Psoas muscle (tissue), 7 donors: ENCODE measurements at regions not wholly inside any gene's neighbourhood (a gene's known extent, or its start where the extent isn't known, plus 50 kb on each side); places are given as distances from the start of the nearest gene placed in this dataset.

Source experiments
- ATAC-seq, 4 donors: fragments of 200-7000 bp; cut with Tn5 transposase; one replicate each; pipeline ENCODE4 v1.9.1; 2020; ENCODE audit warnings: moderate library complexity in 3 of 4, mild to moderate bottlenecking in 2 of 4
- DNase-seq, 2 donors: peaks; one replicate each; pipeline ENCODE4 v3.0.0-alpha.2; 2020
- H3K27ac ChIP-seq: fragments of 200-600 bp; one replicate; pipeline ENCODE4 v1.8.0; 2022
- H3K27me3 ChIP-seq, 3 donors: fragments of 200-600 bp in 1 of 3; one replicate each; pipeline versions ENCODE4 v1.6.1 to v1.8.0; 2013 to 2022; ENCODE audit warnings: low read length in 2 of 3, mild to moderate bottlenecking in 2 of 3, moderate library complexity in 1 of 3; ENCODE audit not compliant: insufficient read depth in 3 of 3
- H3K36me3 ChIP-seq, 2 donors: fragments of 200-600 bp in 1 of 2; one replicate each; pipeline versions ENCODE4 v1.6.1 to v1.8.0; 2013 to 2022; ENCODE audit warnings: low read depth in 1 of 2, mild to moderate bottlenecking in 1 of 2, moderate library complexity in 1 of 2; ENCODE audit not compliant: insufficient read depth in 1 of 2
- H3K4me1 ChIP-seq: fragments of 200-600 bp; one replicate; pipeline ENCODE4 v1.8.0; 2022
- H3K4me3 ChIP-seq: fragments of 200-600 bp; one replicate; pipeline ENCODE4 v1.8.0; 2022; ENCODE audit warnings: mild to moderate bottlenecking
- H3K9me3 ChIP-seq: fragments of 200-600 bp; one replicate; pipeline ENCODE4 v1.8.0; 2022
- CTCF ChIP-seq: fragments of 200-600 bp; IDR thresholded peaks from one replicate; pipeline ENCODE4 v1.8.0; 2022; ENCODE audit warnings: antibody characterized with exemption
- WGBS, 3 donors: extraction: QIAGEN DNeasy Blood & Tissue Kit; methylation state at CpG; one replicate each; pipeline versions ENCODE4 v1.1.6 to v1.1.7; 2013; 5-methylcytosine and 5-hydroxymethylcytosine counted together
- intact Hi-C, 2 donors: fragments of 100-400 bp; cut with DNase I; formaldehyde crosslinking; loops; one replicate each; pipeline versions ENCODE4 v1.11.0 to v1.14.2; 2022
- donor health status: healthy with polysubstance abuse.
- donor health status: DM: no; HTN: no; CAD: no; lungs with moderate emphysema.
- donor health status: Bipolar disorder and iron deficiency.
- donor health status: healthy.
- donor health status: DM: yes; HTN: yes; CAD: no.
- donor health status: DM: no; HTN: no; CAD: no.
- donor health status: DM: yes; HTN: yes; CAD: no.

GRCh38 chr1:101302831-101303511 is 66.2 kb downstream of the S1PR1 start:
- Histone ChIP-seq H3K4me3 (no peak overlapping the region), H3K36me3 (no peaks in the 10 kb centered on the region), H3K4me1 (no peaks in the 10 kb centered on the region), H3K9me3 (no peaks in the 10 kb centered on the region), H3K27ac (no peak overlapping the region), H3K27me3 (peaks cover 0 to 2% (median 0%) of the 10 kb centered on the region in 3 donors)
- intact Hi-C loops: no loop called here
- ATAC-seq (no peak), DNase-seq (no peak)
- WGBS, 3 donors: 36 to 51% (median 51%) methylated on average over 3 of the region's 3 CpGs
- TF ChIP-seq CTCF: no peak

GRCh38 chr1:101307985-101308689 is 71.3 kb downstream of the S1PR1 start:
- no peak for TF ChIP-seq CTCF
- no peak overlapping the region for H3K4me3 ChIP-seq
- 61 to 64% (median 63%) methylated on average over 7 of the region's 7 CpGs for WGBS, 3 donors
- no peaks in the 10 kb centered on the region for H3K9me3 ChIP-seq
- H3K4me1 ChIP-seq: peaks cover 4% of the 10 kb centered on the region
- intact Hi-C loops: no loop called here
- peaks cover 0 to 5% (median 0%) of the 10 kb centered on the region in 3 donors for H3K27me3 ChIP-seq
- no peaks in the 10 kb centered on the region for H3K36me3 ChIP-seq
- no peak for DNase-seq
- H3K27ac ChIP-seq: no peak overlapping the region
- ATAC-seq: no peak

GRCh38 chr1:101308935-101309333 is 72.1 kb downstream of the S1PR1 start:
- WGBS, 3 donors: 19 to 23% (median 21%) methylated on average over 8 of the region's 8 CpGs

More at GRCh38 chr1:101308935-101309333, 72.1 kb downstream of the S1PR1 start:
- DNase-seq (no peak), ATAC-seq (no peak)
- peaks cover 0 to 5% (median 0%) of the 10 kb centered on the region in 3 donors for H3K27me3 ChIP-seq
- intact Hi-C loops: no loop called here
- no peak overlapping the region for H3K4me3 ChIP-seq
- no peaks in the 10 kb centered on the region for H3K36me3 ChIP-seq
- H3K4me1 ChIP-seq: peaks cover 4% of the 10 kb centered on the region
- H3K27ac ChIP-seq: no peak overlapping the region
- no peaks in the 10 kb centered on the region for H3K9me3 ChIP-seq
- TF ChIP-seq CTCF: no peak
